M059J (cell line): ENCODE measurements at regions not wholly inside any gene's neighbourhood (a gene's known extent, or its start where the extent isn't known, plus 50 kb on each side); places are given as distances from the start of the nearest gene placed in this dataset.

Experiments
- DNase-seq: peaks from one replicate; pipeline ENCODE4 v3.0.0-alpha.2; 2012; ENCODE audit warnings: low read depth

GRCh38 chr10:113292086-113292485 is 260.8 kb upstream of the HABP2 start:
- no peak for DNase-seq

DNA sequence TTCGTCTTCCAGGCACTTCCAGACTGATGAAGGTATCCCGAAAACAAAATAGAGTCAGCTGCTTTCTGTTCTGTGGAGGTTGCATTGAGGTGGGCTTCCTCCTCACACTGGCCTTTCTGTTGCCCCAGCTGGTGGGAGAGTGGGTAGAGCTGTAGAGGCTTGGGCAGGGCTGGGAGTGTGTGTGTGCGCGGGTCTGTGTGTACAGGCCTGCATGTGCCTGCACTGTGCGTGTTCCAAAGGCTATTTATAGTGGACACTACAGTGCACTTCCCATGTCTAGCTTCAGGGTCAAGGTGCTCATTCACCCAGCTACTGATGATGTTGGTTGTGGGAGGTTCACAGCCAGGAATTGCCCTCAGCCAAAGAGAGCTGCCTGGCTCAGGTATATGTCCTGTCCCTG is 260.1 kb upstream of the HABP2 start:
- no peak for DNase-seq

DNA sequence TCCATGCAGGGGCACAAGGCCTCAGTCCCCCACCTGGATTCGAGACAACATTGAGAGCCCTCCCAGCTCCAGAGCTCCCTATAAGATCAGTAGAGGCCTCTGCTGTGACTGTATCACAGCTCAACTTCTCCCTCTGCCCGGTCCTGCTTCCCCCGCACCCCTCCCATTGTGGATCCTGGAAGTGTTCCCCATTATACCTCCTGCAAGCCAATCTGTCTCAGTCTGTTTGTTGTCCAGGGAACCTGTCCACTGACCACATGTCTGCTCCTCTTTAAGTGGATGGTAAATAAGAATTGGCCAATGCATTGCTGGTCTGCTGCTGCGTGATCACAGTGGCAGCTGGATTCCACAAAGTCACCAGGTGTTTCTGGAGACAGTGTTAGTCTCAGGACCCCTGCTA is 259.7 kb upstream of the HABP2 start:
- DNase-seq = no peak

DNA sequence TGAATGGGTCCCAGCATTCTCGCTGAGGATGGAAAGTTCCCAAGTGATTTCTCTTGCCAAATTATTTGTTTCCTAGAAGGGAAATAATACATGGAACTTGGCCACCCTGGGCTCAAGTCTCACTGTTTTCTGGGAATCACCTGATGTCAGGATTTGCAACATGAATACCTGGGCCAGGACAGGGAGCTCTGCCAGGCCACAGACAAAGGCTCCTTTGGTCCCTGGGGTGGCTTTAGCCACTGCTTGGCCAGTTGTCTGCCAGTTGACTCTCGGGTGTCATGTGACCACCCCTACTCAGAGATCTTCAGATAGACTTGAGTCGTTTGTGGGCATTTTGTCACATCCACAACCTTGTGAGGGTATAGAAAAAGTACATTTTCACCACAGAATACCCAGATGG is 258.0 kb upstream of the HABP2 start:
- no peak for DNase-seq

GRCh38 chr10:113297226-113297625 is 255.6 kb upstream of the HABP2 start:
- peak; percentile 68 for DNase-seq

- no peak for DNase-seq
These were observed 254.2 kb upstream of the HABP2 start for GRCh38 chr10:113298616-113299015.

- DNase-seq = no peak
These were observed 252.7 kb upstream of the HABP2 start for GRCh38 chr10:113300201-113300600.

DNA sequence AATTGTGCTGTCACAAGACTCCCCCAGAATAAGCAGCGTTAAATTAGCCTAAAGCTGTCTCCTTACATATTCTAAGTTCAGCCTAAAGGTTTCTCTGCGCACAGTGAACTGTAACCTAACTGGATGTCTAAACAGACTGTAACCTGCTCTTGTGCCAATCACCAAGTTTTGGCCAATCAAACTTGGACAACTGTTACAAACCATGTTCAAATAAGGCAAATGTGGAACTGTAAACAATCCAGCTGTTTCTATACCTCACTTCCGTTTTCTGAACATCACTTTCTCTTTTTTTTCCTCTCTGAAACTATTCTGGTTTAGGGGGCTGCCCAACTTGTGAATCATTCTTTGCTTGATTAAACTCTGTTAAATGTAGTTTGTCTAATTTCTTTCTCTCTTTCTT is 252.2 kb upstream of the HABP2 start:
- DNase-seq = no peak

DNA sequence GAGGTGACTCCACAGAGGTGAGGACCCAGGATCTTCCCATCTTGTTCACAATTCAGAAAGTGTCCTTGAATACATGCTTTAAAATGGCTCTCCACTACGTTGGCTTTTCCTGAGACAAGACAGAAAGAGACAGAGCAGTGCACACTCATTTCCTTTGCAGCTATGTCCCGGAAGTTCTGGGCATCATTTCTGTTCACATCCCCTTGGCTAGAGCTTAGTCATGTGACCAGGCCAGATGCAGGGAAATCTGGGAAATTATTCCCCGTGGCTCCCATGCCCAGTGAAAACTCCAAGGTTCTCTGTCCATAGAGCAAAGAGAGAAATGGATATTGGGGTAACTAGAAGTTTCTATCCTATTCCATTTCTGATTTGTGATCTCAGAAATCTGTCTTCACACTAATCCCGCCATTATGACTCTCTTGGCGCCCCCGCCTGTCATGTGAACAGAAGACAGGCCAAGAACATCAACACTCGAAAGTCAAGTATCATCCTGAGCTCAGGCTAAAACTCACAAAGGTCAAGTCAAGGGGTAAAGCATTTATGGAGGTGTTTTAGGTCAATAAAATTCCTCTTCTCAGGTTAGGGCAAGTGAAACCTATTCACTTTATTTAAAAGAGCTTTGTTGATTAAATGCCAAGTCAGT is 251.4 kb upstream of the HABP2 start:
- no peak for DNase-seq

DNA sequence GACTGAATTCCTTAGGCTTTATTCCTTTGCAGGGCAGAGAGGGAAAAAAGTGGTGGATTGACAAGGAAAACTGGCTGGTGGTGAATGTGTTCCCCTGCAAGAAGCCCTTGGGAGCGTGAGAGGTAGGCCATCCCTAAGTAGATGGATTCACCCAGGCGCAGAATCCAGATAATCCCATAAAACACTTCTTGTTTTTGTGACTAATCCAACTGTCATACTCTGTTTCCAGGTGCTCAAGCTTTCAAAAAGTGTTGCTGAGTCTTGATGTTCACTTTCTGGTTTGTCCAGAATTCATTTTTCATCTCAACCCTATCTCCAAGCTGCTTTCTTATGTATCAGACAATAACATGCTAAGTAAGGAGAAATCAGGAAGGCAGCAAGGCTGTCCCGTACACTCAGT is 250.8 kb upstream of the HABP2 start:
- DNase-seq = no peak

DNA sequence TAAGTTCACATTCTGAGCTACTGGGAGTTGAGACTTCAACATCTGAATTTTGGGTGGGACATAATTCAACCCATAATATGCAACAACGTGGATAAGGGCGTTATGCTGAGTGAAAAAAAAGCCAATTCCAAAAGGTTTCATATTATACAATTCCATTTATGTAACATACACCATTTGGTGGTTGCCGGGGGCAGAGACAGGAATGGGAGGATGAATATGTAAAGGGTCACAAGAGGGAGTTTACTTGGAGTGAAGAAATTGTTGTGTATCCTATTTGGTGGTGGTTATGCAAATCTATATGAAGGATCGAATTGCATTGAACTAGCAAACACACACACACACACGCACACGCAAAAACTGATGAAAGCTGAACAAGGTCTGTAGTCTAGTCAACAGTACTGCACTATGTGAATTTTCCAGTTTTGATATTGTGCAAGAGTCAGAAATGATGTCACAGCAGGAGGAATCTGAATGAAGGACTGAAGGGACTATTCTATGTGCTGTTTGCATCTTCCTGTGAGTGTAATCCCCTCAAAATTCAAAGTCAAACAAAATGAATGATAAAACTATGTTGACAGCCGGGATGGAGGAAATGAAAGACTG is 249.2 kb upstream of the HABP2 start:
- no peak for DNase-seq

DNA sequence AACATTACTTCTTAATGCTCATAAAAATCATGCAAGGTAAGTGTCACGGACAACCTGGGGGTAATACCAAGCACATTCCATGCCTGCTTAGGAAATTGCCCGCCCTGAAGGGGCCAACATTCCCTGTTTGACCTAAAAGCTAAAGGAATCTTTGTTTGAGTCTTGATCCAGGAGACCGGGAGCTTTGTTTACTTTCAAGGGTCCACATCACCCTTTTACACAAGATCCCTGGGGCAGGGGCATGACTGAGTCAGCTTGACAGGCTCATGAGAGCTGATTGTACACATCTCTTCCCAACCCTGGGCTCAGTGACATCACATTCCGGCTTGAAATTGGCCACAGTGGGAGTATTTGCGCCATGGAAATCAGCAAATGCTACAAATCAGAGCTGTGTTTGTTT is 248.1 kb upstream of the HABP2 start:
- DNase-seq = peak; percentile 54

GRCh38 chr10:113305871-113306270 is 247.0 kb upstream of the HABP2 start:
- DNase-seq = peak; percentile 45

DNA sequence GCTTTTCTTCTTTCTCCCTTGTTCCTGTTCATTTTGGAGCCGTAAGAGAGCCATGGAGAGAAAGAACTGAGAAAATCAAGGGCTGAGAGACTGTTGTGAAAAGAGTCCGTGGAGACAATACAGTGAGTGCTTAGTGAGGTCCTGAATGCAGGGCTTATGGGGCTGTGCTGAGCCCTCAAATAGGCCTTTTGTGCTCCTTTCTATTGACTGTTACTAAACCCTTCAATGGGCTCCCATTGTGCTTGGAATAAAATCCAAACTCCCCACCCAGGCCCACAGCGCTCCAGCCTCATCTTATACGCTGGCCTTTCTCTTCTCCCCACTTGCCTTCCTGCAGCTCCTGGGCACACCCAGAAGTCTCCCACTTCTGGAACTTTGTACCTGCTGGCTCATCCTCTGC is 243.1 kb upstream of the HABP2 start:
- no peak for DNase-seq

DNA sequence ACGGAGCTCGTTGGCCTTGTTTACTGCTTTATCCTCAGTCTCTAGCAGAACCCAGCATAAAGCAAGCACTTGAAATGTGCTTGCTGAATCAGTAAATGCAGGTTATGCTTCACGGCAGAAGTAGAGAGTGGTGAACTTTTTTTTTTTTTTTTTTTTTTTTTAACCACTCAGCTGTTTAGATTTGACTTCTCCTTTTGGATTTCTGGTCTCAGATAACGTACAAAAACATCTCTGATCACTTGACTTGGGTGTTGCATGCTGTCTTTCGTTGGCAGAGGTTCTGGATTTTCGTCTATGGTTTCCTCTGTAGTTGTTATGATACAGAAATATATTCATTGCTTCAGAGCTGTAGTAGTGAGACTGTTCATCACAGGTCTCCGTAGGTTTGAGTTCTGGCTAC is 242.5 kb upstream of the HABP2 start:
- no peak for DNase-seq

DNA sequence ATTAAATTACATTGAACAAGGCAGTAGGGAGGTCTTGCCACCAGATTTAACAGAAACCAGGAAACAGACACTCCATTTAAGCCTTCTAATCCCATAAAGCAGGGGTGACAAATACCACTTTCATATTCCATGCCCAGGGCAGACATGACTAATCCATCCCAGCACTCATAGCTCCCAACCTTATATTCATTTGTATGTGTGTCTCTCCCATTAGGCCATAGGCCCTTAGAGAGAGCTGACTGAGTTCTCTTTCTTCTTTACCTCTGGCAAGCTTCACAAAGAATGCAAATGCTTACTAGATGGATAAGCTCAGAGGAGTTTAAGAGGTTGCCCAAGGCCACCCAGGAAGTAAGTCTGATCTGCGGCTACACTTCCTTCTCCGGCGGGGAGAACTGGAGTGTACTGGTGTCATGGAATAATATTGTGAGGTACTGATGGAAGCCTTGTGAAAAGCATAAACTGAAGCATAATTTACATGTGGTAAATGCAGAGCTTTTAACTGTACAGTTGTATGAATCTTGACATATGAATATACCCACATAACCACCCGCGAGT is 239.7 kb upstream of the HABP2 start:
- DNase-seq = no peak

DNA sequence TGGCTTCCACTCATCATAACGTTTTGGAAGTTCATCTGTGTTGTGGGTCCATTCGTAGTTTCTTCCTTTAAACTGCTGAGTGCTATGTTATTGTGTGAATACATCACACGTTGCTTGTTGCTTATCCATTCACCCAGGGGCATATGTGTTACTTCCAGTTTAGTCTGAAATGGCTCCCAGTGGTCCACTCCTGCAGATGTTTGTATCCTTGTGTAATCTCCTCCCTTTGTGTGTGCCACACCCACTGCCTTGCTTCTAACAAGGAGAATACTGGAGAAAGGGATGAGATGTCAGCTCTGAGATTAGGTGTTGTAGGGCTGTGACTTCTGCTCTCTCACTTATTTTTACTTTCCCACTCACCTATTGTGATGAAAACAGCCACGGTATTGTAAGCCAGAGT is 239.1 kb upstream of the HABP2 start:
- DNase-seq = no peak

DNA sequence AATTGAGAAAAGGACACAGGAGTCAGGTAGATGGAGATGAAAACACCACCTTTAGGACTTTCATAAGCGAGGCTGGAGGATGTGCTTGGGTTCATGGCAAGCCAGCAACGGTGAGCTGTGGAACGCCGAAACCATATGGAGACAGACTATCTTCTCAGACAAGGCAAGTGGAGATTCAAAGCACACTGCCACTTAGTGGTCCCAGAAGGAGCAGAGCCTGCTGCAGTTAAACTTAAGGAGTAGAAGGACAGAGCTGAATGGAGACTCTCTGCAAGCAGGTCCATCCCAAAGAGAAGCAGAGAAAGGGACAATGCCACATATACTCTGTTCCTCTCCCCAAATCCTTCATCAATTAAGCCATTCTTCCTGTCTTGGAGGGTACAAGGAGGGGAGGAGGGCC is 236.3 kb upstream of the HABP2 start:
- DNase-seq = no peak

GRCh38 chr10:113317489-113317888 is 235.4 kb upstream of the HABP2 start:
- no peak for DNase-seq

- peak; percentile 18 for DNase-seq
These were observed 233.4 kb upstream of the HABP2 start for GRCh38 chr10:113319479-113319878.

GRCh38 chr10:113320211-113320610 is 232.6 kb upstream of the HABP2 start:
- DNase-seq = no peak

DNA sequence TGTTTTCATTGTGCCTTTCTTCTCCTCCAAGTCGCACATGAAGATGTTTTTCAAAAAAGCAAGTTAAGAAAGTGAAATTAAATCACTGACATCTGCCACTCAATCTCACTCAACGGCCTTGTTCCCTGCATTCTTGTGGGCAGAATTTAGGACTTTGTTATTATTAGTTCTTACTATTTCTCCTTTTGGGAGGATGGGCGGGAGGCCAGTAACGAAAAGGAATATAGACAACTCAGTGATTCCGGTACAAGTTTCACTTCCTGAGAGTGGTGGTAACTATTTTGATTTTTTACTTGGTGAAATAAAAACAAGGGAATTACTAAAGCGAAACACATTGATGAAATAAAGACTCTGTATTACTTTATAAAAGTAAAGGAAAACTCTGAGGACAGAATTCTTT is 231.9 kb upstream of the HABP2 start:
- DNase-seq = no peak

DNA sequence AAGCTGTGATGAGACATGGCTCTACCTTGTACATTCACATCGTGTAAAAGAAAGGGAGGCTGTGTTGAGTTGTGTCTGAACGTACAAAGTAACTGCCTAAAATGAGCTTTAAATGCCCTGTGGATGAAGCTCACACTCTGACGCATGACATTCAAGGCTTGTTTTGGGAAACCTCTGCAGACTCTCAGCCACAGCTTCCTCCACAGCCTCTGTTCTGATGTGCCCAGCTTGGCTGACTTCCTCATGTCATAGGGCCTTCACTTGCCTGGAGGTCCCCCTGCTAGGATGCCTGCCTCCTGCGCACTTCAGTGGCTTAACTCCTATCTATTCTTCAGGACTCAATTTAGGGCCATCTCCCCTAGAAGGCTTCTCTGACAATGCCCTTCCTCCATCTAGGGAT is 230.0 kb upstream of the HABP2 start:
- DNase-seq = no peak

GRCh38 chr10:113323985-113324384 is 228.9 kb upstream of the HABP2 start:
- no peak for DNase-seq
